ENCODE measurements at regions not wholly inside any gene's neighbourhood (a gene's known extent, or its start where the extent isn't known, plus 50 kb on each side); places are given as distances from the start of the nearest gene placed in this dataset.

DNA sequence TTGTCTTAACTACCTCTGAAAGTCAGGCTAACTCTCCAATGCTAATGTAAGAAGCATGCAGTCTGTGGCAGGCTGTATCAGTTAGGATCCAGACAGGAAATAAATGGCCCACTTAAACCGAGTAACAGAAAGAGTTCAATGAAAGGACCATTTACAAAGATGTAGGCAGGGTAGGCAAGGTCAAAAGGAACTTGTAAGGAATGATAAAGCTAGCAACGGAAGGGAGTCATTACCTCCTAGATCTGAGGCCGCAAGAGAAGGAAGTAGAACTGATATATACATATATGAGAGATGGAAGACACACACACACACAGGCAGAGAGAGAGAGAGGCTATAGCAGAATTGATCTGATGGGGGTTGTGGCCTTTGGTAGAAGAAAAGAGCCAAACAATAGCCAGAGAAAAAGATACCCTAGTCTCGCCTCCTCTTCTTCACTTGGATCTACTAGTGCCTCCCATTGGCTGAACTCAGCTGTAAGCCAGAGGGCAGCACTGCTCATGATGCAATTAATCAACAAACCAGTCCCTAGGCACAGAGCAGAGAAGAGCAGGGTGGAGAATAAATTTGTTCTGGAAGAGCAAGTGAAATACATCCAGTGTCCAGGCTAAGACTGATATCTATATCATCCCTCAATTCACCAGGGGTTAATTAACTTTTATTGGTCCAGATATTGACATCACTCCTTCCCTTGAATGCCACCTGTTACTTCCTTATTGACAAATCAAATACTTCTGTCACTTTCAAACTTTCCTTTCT, 91.2 kb downstream of the LSMEM1 start:
- 63% methylated on average over 4 of the region's 4 CpGs for WGBS, 2 donors
- ATAC-seq = peak in 5 of 8 donors; percentile 38 to 62 (median 54)
- TF ChIP-seq, protein P1, sequence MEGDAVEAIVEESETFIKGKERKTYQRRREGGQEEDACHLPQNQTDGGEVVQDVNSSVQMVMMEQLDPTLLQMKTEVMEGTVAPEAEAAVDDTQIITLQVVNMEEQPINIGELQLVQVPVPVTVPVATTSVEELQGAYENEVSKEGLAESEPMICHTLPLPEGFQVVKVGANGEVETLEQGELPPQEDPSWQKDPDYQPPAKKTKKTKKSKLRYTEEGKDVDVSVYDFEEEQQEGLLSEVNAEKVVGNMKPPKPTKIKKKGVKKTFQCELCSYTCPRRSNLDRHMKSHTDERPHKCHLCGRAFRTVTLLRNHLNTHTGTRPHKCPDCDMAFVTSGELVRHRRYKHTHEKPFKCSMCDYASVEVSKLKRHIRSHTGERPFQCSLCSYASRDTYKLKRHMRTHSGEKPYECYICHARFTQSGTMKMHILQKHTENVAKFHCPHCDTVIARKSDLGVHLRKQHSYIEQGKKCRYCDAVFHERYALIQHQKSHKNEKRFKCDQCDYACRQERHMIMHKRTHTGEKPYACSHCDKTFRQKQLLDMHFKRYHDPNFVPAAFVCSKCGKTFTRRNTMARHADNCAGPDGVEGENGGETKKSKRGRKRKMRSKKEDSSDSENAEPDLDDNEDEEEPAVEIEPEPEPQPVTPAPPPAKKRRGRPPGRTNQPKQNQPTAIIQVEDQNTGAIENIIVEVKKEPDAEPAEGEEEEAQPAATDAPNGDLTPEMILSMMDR (IDR thresholded peaks at IDR 0.05) = peak in 2 of 9 donors; percentile 41 to 45
- Histone ChIP-seq H3K4me1 (peaks cover 0 to 38% (median 19%) of the 10 kb centered on the region in 9 donors), H3K4me3 (no peak overlapping the region), H3K27me3 (no peaks in the 10 kb centered on the region), H3K9me3 (peaks cover 0 to 3% (median 0%) of the 10 kb centered on the region in 11 donors), H3K36me3 (no peaks in the 10 kb centered on the region), H3K27ac (peak overlapping the region in 7 of 10 donors; percentile 43 to 83 (median 65))
- intact Hi-C loops (cut with DNase I) = loop anchor here in 1 of 10 donors (2.0 kb wide), 1 partner anchor 551 kb away; no protein-coding TSS in a partner anchor
- no peak for DNase-seq

DNA sequence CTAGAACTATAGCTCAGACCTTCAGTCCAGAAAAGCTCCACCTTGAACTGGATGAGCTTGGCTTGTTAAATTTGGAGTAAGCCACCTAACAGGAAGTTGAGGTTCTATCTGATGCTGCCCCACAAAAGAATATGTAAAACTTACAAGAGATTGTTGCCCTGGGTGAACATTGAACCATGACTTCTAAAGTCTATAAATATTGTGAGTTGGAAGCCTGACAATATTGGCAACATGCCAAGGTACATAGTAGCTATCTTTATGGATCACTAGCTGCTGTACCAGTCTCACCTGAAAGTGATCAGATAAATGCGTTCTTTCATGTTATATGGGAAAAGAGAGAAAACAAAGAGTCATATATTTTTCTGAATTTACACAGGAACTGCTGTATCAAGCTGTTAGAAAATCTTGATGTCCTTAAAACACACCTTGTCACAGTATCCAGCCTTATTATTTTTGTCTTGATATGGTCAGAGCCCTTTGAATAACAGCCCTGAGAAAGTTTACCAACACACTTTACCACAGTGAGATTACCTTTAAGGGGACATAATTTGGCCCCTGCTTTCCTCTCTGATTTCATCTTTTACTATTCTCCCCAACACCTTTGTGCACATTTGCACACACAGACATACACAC, 92.0 kb downstream of the LSMEM1 start:
- Histone ChIP-seq H3K4me3 (no peak overlapping the region), H3K27me3 (no peaks in the 10 kb centered on the region), H3K4me1 (peaks cover 0 to 35% (median 19%) of the 10 kb centered on the region in 9 donors), H3K9me3 (peaks cover 0 to 3% (median 0%) of the 10 kb centered on the region in 11 donors), H3K27ac (peak overlapping the region; percentile 11 to 83 (median 54)), H3K36me3 (no peaks in the 10 kb centered on the region)
- ATAC-seq (peak in 5 of 8 donors; percentile 16 to 38 (median 23)), DNase-seq (no peak)
- intact Hi-C loops (cut with DNase I) = loop anchor here in 1 of 10 donors (2.0 kb wide), 1 partner anchor 550 kb away; no protein-coding TSS in a partner anchor
- WGBS, 2 donors = 41 to 42% methylated on average over 1 of the region's 1 CpG
- TF ChIP-seq, protein P1 (IDR thresholded peaks at IDR 0.05) = no peak

DNA sequence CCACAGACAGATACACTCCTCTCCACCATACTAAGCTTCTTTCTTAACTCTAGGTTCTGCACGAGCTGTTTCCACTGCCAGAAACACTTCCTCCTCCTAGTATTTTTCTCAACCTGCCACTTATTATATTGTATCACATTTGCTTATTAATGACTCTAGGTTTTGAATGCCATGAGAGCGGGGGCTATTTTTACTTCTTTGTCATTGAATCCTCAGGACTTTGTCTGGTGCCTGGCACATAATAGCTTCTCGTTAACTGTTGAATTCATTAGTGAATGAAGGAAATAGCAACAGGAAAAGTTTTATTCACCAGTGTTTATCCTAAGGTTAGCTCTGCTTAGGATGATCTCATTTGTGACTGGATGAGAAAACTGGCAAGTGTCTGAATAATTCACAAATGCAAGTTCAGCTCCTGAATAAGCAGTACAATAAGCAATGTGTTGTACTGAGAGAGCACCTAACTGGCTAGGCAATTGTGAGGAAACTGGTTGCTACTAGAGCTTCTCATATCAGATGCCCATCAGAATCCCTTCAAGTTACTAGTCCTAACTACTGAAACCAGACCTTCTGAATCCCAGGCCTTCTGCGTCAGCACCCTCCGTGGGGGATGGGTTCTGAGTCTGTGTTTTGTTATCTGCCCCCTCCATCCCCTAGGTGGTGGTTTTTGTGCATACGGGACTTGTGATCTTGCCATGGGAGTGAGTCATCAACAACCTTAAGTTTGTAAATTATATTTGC, 92.7 kb downstream of the LSMEM1 start:
- Histone ChIP-seq H3K9me3 (peaks cover 0 to 3% (median 0%) of the 10 kb centered on the region in 11 donors), H3K27ac (peak overlapping the region in 9 of 10 donors; percentile 17 to 83 (median 64)), H3K36me3 (no peaks in the 10 kb centered on the region), H3K4me3 (no peak overlapping the region), H3K4me1 (peaks cover 0 to 35% (median 19%) of the 10 kb centered on the region in 9 donors), H3K27me3 (no peaks in the 10 kb centered on the region)
- WGBS, 2 donors = 45 to 48% methylated on average over 6 of the region's 6 CpGs
- TF ChIP-seq, protein P1 (IDR thresholded peaks at IDR 0.05) = no peak
- DNase-seq = no peak
- peak in 7 of 8 donors; percentile 23 to 66 (median 41) for ATAC-seq
- intact Hi-C loops (cut with DNase I) = loop anchor here in 1 of 10 donors (2.0 kb wide), 1 partner anchor 549 kb away; no protein-coding TSS in a partner anchor

DNA sequence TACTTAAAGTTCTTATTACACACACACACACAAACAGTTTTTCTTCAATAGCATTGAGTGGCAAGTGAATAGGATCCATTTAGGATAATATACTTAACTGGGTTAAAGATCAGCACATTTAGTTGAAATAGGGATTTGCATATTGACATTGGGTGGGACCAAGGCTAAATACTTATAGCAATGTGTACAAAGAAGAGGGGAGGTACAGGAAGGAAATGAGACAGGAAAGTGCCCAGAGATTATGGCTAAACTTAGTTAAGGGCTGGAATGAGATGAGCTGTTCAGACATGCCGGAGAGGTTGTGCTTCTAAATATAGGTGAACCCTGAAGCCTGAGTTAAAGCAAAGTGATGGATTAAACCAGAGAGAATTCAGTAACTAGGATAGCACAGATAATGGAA, 95.1 kb downstream of the LSMEM1 start:
- Histone ChIP-seq H3K4me1 (peaks cover 0 to 43% (median 19%) of the 10 kb centered on the region in 9 donors), H3K36me3 (no peaks in the 10 kb centered on the region), H3K9me3 (peaks cover 0 to 3% (median 0%) of the 10 kb centered on the region in 11 donors), H3K27ac (peak overlapping the region in 9 of 10 donors; percentile 1 to 79 (median 67)), H3K27me3 (no peaks in the 10 kb centered on the region), H3K4me3 (no peak overlapping the region)
- TF ChIP-seq, protein P1 (IDR thresholded peaks at IDR 0.05) = no peak
- intact Hi-C loops (cut with DNase I) = no loop called here
- DNase-seq (no peak), ATAC-seq (peak in 7 of 8 donors; percentile 43 to 89 (median 78))
- 12% methylated on average over 1 of the region's 1 CpG for WGBS, 2 donors
